UCSD-AML1 (cell line): ENCODE measurements at regions not wholly inside any gene's neighbourhood (a gene's known extent, or its start where the extent isn't known, plus 50 kb on each side); places are given as distances from the start of the nearest gene placed in this dataset.

ENCODE experiments used
- DNase-seq: peaks from one replicate; lab custom pipeline; 2025; ENCODE audit not compliant: unreplicated experiment; lab: John Stamatoyannopoulos, UW

DNA sequence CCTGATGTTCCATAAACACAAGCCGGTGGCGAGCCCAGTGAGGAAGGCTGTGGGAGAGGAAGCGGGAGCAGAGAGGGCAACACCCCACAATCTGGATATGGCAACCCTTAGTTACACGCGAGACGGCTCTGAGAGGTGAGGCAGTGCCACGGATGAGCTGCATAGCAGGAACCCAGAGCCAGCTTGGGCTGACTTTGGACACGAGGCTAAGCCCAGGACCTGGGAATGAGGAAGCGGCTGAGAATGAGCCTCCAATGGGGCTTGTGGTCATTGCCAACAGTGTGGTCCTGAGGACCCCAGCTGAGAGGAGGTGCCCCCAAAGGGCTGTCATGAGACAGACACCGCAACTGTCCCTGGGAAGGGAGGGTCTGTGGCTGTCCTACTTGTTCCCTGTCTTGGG lies 160.0 kb upstream of the SMIM23 start:
- DNase-seq, result no peak

DNA sequence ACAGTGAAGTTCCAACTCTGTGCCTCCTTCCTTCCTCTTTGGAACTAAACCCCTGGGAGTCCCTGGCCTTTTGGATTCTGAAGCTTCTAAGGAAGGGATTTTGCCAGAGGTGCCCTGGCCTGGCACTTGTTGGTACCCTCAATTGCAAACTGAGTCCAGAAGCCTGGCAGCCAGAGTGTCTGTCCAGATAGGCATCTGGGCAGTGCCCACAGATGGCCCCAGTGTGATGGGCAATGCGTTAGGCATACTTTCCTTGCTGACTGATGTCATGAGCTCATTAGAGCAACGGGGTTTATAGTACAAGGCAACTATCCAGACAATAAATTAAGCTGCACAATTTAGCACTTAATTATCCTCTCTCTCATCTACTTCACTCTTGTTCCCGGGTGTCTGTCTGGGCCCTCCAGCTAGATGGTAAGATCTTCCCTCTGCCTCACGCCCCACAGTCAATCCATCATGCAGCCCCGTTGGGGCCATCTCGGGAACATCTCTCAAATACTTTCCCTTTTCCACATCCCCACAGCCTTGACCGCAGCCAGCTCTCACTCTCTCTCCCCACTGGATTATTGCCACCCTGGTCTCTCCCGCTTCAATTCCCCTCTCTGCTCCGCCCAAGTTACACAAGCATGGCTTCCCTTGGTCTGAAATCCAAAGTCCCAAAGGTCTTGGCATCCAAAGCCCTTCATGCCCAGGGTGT lies 157.5 kb upstream of the SMIM23 start:
- no peak for DNase-seq

DNA sequence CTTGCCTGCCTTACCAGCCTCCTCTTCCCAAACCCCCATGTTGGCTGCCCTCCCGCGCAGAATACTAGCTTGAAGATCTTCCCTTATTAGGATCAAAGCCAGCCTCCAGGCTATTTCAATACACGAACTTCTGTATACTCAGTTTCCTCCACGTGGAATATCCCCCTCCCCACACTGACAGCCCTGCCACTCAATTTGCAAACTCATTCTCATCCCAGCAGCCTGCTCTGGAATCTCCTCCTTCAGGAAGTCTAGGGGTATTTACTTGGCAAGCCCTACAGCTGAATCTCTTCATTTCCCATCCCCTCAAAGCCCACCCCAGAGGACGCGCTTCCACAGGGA lies 157.0 kb upstream of the SMIM23 start:
- DNase-seq, result no peak

DNA sequence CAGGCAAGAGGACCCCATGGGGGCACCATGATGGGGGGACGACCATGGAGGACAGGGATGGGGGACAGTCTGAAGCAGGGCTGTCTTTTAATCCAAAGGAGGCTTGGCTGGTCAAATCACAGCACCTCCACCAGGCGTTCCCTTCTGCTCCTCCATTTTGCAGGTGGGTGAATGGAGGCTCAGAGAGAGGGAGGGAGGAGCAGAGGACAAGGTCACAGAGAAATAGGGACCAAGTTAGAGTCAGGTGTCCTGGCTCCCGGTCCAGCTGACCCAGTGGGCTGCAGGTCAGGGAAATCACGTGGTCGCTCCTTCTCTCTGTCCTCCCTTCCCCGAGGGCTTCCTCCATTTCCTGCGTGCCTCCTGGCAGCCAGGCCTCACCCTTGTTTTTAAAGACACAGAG lies 156.4 kb upstream of the SMIM23 start:
- no peak for DNase-seq

DNA sequence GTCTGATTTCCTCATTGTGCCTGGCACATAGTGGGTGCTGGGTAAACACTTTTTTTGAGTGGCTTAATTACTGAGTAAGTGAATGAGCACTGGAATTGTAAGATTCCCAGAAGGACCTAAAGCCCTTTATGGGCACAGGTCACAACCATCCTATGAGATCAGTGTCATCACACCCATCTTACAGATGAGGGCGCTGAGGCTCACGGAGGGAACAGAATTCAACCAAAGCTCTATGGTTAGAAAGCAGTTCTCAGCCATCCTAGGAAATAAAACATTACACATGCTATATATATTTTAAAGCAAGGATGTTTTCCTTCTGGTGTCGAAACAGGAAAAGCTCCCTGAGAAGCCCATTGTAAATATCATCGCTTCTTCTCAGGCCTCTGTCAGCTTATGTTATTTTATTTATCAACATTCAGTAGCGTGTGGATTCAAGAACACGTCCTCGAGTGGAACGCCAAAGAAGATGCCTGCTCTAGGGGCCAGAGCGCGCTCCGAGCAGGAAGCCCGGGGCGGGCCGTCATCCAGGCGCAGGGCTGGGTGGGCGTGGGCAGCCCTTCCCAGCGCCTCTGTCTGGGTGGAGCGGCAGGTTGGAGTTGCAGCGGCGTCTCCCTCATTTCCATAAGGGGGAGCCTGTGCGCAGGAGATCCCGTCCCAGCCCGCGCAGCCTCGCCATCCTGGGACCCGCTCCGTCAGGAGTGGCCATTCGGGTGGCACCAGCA lies 155.8 kb upstream of the SMIM23 start:
- peak; percentile 58 for DNase-seq

DNA sequence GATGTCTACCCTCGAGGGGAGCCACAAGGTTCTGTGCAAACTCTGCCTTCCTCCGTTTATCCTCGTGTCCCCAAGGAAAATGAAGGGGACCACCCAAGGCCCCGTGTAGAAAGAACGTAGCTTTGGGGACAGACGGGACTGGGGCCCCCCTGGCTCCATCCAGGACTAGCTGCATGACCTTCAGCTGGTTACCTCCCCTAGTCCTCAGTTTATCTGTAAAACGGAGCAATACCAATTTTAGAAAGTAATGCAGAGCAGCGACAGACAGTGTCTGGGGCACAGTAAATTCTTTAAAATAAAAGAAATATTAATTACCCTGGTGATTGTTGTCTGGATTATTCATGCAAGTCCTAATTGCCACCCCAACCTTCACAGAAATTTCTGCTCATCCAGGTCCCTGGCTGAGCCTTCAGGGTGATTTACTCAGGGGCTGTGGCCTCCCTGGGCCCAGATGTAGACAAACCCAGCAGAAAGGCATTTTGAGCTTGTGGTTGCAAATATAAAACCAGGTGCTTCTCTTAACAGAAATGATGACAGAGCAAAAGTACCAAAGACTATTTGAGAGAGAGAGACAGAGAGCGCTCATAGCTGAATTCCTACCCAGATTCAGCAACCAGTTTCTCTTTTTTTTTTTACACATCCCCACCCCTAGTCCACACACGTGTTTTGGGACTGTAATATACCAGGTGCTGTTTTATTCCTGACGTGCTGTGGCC lies 155.1 kb upstream of the SMIM23 start:
- no peak for DNase-seq

DNA sequence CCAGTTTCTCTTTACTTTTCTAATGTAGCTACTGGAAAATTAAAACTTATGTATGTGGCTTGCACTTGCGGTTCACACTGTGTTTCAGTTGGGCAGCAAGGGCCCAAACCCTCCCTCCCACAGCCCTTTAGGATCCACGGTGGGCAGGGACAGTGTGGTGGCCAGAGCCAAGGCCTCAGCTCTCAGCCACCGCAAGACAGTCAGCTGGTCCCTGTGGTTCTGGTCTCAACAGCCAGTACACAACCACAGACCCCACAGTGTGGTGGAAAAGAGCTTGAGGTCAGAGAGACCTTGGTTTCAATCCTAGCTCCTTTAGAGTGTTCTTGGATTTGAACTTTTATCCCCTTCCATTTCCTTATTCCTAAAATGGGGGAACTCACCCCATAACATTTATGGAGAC lies 153.0 kb upstream of the SMIM23 start:
- DNase-seq, result no peak

DNA sequence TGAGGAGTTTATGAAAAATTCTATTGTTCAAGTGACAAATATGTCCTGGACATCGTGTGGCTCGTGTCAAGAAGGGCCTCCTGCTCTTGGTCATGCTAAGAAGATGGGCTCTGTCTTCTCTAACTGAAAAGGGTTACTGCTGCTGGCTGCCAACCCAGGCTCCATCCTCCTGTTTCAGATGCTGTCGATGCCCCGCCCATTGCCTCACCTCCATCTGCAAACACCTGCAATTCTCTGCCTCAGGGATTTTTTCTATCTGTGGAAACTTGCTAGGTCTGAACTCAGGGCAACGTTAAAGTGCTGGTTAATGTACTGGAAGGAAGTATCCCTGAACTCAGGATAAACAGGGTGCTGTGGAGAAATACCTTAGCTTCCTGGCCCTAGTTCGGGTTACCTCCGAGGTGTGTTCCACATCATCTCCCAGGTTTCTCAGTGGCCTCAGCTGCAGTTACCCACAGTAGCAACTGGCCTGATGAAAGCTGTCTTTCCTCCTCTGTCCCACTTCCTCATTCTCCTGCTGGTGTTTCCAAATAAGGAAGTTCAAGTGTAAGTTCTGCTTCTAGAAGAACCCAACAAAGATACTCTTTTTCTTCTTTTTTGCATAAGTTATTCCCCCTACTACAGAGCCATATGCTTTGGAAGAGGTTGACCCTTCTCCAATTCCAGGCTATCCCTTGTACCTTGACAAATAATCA lies 151.7 kb upstream of the SMIM23 start:
- DNase-seq, result peak; percentile 29

DNA sequence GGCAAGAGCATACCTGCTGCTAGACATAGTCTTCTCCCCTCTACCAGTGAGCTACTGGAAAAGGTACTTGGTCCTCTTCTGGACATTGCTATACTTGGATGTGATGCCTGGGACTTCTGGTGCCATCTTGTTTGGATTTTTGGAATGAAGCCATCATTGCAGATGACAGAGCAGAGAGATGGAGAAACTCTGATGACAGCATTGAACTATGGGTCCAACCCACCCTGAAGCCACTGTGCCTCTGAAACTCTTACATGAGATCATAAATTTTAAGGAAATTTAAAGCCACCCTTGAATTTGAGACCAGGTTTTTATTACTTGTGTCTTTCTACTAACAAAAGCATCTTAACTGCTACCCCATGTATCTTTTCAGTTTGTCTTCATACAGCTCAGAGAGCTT lies 151.1 kb upstream of the SMIM23 start:
- DNase-seq, result no peak

DNA sequence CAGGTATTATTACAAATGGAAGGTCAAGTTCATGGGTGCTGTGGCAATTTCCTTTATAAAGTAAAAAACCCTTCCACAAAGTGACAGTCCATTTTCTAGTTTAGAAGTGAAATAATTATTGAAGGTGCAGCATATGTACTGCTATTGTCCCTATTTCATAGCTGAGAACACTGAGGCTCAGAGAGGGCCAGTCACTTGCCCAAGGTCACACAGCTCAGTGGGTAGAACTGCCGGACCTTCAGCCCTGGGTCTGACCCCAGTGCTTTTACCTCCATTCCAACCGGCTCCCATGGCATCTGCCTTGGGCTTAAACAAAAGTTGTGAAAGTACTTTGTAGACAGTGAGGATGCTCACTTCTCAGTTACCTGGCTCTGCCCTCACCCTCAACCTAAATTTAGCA lies 150.6 kb upstream of the SMIM23 start:
- DNase-seq, result no peak

DNA sequence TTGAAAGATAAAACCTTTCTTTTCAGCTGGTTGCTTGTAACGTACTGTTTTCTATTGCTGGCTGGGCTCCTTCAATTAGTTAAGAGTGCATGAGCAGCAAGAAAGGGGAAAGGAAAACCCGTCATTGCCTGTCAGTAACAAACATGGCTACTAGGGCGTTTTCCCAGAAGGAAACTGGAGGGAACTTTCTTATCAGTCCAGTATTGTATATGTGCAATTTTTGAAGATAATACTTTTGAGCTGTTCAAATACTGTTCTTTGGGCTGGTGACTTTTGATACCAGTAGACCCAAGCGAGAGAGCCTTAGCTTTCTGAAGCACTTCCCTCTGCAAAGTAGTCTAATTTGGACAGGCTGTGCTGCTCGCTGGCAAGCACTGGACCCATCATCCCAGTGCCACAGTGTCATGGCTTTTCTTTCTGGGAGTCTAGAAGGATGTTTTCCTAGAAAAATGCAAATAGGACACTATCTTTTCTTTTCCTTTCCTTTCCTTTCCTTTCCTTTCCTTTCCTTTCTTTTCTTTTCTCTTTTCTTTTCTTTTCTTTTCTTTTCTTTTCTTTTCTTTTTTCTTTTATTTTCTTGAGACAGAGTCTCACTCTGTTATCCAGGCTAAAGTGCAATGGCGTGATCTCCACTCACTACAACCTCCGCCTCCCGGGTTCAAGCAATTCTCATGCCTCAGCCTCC lies 149.9 kb upstream of the SMIM23 start:
- no peak for DNase-seq

DNA sequence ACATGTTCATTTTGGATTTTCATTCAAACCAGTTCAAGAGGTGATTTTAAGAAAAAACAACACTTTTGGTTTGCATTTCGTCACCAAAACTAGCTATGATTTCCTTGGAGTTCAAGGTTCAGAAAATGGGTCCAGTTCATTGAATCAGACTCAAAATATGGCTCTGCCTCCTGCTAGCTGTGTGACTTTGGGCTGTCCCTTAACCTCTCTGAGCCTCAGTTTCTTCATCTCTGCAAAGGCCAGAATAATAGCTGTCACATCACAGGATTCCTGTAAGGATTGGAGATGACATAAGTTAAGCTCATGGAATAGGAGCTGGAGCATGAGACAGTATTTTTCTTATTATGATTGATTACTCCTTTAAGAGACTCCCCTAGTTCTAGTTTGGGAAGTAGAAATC lies 147.8 kb upstream of the SMIM23 start:
- no peak for DNase-seq

DNA sequence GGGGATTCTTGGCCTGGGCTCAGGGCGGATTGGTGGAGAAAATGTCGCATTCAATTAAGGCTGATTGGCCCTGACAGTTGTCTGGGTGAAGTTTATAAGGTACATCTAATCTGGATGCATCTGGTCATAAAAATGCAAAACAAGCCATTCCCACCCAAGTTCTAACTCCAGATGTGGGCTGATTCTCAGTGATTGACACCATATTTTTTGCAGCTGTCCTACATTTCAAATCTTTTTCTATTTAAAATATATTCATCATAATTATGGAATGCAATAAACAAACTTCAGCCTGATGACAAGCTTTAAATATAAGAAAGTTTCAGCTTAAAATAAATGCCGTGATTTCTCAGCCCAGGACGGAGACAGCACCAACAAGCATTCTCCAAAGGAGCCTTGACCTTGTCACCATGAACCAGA lies 146.4 kb upstream of the SMIM23 start:
- DNase-seq, result no peak

DNA sequence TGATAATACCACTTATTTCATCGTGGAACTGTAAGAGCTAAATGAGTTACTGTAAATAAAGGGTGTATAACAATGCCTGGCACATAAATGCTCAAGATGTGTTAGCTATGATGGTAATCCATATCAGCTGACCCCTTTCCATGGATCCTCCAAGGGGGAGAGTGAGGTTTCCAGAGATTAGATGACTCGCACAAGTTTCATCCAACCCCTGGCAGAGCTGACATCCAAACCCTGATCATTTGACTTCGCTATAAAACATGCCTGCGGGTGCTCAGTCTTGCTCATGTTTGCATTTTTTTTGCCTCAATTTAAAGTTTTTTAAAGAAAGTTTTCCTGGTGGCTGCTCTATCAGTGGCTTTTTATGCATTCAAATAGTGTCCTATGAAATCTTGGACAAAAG lies 145.7 kb upstream of the SMIM23 start:
- DNase-seq, result no peak

DNA sequence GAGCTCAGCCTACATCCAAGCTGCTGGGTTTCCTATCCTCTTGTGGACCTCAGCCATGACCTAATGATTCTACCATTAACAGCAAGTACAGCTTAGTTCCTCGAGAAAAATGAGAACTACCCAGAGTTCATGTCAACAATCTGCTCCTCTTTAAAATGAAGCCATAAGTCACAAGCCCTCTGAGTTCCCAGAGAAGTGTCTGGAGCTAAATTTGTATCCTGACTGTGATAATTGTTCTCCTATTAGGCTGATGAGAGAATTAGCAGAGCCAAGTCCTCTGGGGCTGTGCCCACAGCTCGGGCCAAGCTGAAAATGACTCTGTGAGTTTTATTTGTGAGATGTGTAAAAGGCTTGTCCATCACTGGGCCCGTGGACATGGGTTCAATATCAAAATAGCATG lies 145.1 kb upstream of the SMIM23 start:
- no peak for DNase-seq

DNA sequence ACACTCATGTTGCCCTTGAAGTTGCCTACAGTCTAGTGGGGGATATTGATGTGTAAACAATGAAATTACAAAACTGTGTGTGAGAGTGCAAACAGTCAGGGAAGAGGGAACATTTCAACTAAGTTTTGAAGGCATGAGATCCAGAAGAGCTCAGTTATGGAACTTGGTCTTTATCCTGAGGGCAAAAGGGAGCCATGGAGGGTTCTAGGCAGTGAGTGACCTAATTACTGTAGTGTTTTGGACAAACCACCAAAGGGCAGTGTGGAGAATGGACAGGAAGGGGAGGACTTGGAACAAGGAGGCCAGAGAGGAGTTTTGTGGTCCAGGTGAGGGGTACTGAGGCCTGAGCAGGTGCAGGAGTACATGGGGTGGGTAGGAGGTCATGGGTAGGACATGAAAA lies 143.7 kb upstream of the SMIM23 start:
- DNase-seq, result no peak

DNA sequence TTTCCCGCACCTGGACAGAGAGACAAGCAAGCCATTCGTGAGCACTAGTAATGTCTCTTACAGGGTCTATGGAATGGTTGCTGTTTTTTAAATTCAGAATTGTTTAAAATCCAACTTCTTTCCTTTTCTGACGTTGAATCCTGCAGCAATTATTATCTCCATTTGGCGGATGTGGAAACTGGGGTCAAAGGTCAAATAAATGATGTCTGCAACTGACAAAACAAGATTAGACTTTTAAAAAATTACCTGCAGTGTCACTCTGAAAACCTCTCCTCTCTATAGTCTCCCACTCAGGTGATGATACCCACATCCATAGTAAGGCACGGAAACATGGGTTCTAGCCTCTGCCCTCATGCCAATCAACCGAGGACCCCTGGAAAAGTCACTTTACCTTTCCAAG lies 142.7 kb upstream of the SMIM23 start:
- DNase-seq, result no peak

DNA sequence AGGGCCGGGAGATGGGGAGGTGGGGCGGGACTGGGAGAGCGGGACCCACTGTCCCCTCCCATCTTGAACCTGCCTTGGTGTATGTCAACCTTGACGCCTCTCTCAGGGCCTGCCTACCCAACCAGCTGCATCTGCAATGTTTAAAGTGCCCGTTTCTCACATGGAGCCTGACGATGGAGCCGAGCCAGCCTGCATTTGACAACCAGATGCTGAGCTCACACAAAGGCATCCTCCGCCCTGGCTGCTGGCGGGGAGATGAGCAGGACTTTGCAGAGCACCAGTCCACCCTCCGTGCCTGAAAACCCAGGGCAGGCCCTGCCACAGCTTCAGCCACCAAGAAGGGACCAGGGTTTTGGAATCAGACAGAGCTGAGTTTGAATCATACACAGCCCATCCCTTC lies 141.1 kb upstream of the SMIM23 start:
- no peak for DNase-seq

DNA sequence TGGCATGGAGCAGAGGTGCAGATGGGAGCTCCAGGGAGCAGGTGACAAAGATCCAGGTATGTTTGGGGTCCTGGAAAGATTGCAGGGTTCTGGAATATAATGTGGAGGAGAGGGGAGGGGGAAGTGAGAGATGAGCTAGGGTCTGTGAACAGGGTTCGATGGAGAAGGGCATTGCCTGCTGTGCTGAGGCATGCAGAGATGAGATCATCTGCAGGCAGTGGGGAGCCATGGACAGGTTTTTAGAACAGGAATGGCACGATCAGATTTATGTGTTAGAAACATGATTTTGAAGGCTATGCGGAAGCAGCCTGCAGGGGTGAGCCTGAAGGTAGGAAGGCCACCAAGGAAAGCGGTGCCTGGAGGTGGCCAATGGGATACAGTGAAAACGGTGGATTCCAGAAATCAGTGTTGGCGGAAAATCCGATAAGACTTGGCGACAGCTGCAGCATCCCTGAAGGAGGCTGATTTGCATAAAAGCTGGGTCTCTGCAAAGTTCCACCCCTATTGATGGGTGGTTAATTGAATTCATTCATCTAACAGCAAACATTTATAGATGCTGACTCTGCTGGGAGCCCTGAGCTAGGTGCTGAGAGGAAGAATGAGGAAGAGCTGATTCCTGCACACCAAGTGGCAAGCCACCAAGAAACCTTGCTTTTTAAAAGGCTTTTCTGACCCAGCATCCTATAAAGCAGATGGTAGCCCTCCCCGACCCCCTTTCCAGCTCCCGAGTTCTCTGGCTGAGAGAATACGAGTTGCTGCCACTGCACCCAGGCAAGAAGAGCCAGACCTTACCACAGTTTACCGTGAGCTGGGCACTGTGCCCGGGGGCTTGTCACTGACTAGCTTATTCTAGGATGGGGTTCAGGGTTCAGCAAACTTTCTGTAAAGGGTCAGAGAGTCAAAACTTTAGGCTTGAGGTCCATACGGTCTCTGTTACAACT lies 139.2 kb upstream of the SMIM23 start:
- no peak for DNase-seq
